GM21360 (cell line): ENCODE measurements at regions not wholly inside any gene's neighbourhood (a gene's known extent, or its start where the extent isn't known, plus 50 kb on each side); places are given as distances from the start of the nearest gene placed in this dataset.

Source experiments
- ATAC-seq: cut with Tn5 transposase; IDR thresholded peaks from one replicate; pipeline ENCODE4 v1.9.1; 2021; ENCODE audit warnings: mild to moderate bottlenecking, moderate library complexity; ENCODE audit not compliant: unreplicated experiment

DNA sequence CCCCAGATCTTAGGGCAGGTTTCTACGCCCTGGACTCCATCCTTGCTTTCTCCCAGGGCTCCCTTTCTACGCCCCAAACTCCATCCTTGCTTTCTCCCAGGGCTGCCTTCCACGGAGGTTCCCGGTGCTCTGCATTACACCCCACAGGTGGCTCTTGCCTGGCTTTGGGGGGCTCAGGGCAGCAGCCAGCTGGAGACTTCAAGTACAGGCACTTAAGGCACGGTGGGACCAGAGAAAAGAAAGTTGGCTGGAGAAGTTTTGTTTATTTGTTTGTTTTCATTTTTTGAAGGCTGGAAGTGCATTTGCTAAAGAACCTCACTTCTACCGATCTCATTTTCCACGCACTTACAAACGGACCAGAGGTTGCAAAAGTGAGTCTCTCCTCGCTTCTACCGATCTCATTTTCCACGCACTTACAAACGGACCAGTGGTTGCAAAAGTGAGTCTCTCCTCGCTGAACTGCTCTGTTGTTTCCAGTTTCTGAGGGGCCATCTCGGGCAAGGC lies 103.8 kb upstream of the MED13L start:
- ATAC-seq, result no peak

DNA sequence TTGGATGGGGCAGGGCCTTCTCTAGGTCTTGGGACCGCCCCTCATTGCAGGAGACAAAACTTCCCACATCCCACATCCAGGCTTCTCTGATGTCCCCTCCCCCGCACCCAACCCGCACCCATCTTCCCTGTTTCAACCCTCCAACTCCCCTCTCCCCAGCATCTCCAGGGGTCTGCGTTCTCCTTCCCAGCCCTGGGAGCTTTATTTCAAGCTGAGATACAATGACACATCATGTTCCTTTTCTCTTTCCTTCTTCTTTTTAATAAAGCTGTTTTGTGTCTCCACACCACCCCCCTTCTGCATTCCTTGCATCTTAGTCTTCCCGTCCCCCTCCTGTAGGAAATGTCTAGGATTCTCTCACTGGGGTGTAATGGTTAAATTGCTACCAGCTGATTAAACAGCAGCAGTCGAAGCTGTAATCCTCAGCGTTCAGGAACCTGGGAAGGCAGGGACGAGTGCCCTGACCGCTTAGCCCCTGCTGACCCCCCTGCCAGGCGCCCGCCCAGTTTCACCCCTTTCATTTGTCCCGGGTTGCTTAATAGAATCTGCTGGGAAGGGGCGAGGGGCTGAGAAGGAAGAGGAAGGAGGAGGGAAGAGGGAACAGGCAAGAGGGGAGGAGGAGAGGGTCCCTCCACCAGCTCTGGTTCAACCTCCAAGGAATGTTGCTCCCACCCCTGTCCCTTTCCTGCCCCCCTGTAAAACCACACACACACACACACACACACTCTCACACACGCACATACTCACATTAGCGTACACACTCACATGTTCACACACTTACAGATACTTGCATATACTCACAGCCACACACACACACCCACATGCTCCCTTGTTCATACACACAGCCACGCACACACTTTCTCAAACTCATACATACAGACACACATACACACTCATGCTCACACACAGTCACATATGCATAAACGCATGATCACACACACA lies 104.5 kb upstream of the MED13L start:
- ATAC-seq, result no peak

DNA sequence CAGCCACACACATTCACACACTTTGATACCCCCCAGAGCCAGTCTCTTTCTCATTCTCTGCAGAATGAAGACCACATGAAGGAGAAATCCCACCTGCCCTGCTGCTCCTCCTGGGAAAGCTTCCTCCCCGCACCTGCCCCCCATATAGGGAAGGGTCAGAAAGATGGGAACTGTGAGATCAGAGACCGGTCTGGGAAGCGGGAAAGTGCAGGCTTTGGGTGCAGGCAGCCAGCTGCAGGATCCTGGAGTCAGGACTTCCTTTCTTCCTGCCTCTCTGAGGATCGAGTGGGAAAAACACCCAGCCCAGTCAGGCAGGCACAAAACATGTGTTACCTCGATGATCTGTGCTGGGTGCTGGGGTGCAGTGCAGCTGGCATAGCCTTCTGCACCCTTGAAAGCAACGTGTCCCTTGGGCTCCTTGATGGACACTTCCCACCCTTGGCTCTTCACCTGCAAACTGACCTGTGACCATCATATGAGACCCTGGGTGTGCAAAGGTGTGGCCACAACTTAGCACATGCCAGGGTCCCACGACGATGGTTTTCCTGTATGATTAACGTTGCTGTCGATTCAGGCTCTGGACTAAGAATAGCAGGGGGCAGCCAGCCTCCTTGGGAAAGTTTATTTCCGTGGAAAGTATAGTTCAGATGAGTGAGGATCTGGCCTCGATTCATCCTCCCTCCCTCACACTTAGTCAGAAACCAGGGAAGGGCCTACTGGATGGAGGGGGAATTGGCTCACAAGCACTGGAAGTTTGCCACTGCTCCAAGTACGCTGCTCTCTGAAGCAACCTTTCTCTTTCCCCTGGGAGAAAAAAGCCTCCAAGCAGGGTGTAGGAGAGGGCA lies 105.4 kb upstream of the MED13L start:
- no peak for ATAC-seq

DNA sequence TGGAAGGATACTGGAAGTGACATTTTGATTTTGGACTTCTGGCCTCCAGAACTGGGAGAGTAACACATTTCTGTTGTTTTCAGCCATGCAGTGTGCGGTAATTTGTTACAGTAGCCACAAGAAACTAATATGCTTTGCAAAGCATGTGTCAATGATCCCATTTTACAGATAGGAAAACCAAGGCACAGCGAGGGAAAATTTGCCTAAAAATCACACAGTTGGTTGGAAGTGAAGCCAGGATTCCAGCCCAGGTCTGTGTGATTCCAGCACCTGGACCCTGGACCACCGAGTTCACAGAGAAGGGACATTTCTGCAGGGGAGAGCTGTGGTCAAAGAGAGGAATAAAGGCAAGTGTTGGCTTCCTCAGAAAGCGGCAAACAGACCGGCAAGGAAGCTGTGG lies 106.7 kb upstream of the MED13L start:
- no peak for ATAC-seq

DNA sequence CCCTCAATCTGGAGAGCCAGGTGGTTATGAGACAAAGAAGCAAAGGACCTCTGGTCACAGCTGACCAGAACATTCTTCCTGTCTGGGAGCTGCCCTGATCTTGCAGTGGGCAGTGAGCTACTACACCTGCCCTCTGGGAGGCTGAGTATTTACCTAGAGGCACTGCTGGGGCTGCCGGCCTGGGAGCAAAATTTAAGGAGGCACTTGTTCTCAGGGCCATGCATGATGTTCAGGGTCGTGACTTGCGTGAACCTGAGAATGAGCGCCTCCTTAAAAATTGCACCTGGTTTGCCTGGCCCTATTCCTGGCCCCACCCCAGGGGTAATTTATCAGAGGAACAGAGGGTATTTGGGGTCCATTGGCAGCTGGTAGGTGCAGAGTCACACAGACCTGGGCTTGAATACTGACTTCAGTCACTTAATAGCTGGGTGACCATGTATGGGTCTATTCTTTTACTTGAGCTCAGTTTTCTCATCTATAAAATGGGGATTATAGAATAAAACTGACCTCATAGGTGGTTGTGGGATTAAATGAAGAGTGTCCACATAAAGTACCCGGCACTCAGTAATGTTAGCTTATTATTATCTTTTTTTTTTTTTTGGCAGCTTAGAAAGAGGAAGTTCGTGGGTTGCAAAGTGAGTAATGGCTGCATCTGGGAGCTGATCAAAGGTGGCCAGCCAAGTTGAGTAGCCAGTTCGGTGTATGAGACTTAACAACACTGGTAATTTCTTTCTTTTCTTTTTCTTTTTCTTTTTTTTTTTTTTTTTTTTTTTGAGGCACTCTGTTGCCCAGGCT lies 107.4 kb upstream of the MED13L start:
- no peak for ATAC-seq

DNA sequence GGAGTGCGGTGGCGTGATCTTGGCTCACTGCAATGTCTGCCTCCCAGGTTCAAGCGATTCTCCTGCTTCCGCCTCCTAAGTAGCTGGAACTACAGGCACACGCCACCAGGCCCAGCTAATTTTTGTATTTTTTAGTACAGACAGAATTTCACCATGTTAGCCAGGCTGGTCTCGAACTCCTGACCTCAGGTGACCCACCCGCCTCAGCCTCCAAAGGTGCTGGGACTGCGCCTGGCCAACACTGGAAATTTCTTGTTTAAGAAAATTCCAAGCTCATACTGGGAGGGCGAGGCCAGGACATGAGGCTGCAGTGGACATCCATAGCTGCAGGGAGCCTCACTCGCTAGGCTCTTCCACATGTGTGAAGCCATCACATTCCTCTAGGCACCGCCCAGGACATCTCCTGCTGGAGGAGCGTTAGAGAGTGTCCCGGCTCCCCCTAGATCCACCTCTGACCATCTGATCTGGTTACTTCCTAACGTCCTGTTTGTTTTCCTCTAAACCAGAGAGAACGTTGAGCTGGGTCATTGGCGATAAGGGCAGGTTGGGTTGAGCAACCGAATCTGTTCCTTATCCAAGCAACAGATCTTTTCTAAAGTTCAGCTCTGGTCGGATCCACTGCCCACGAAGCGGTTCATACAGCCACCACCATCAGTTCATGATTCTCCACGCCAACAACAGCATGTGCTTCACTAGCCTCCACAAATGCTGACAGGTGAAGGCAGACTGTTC lies 108.2 kb upstream of the MED13L start:
- no peak for ATAC-seq

DNA sequence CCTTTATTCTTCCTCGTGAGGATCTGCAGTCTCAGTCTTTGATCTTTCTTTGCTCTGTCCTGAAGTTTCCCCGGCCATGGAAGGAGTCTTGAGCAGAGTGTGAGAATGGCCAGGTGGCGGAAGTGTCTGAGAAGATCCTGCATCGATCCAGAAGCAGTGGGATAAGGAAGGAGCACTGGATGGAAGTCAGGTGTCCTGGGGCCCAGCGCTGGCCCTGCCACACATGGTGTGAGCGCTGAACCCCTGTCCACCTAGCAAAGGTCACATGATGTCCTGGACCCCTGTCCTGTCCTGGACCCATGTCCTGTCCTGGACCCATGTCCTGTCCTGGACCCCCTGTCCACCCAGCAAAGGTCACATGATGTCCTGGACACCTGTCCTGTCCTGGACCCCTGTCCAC lies 111.8 kb upstream of the MED13L start:
- ATAC-seq, result no peak

DNA sequence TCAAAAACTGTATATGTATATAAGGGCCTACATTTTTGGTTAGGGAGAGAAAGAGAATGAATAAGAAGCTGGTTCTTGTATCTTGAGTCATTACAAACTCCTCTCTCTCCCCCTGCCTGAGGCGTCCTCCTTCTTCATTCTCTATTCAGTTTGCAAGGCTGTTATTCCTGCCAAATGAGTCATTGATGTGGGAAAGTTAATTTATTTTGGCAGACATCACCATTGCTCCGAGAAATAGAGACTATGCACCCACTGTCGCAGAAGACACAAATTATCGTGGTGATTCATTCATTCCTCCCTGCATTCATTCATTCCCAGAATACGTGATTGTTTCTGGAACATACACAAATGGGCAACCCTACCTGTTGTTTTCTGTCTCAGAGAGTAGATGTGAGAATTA lies 112.5 kb upstream of the MED13L start:
- ATAC-seq, result no peak

DNA sequence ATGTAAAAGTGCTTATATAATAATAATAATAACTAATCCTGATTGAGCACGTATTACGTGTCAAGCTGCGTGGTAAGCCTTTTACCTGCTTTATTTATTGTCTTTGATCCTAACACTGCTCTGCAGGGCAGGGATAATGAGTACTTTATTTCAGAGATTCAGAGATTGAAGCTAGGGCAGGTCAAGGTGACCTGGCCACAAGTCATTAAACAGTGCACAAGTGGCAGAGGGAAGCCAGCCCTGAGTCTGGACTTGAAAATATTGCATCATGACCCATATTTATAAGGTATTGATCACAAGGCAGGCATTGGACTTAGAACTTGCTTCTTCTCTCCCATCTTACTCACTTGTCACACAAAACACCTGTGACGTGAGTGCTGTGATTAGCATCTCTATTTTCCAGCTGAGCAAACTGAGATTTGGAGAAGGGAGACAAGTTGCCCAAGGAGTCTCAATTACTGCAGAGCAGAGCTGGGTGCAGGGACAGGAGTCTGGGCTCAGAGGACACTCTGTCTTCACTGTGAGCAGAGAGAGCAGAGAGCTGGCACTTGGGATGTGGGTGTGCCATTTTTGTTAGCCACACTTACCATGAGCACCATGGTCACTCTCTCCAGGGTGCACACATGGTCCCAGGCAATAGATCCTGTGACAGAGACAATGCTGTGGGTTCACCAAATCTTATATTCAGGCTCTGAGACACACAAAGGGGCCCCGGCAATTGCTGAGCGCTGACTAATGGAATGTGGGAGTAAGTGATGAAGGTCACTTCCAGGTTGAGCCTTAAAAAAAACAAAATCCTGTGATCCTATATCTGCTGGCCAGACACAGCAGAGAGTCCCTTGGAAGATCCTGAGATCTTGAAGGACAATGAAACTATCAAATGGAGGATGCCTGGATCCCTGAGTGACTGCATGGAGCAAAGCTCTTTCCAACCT lies 113.2 kb upstream of the MED13L start:
- ATAC-seq, result no peak

DNA sequence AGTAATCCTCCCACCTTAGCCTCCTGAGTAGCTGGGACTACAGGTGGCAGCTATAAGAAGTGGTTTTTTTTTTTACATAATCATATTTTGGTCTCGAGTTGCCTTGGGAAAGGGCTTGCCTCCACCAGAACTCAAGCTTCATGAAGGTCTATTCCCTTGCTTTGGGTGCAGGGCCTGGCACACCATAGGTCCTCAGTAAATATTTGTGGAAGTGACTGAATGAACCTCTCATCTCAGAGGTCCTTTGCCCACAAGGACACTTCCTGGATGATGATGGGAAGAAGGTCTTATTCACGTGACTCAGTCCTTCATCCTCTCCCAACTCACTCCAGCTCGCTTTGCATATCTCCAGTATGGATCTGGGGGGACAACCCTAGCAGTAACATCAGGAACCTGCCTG lies 114.0 kb upstream of the MED13L start:
- ATAC-seq, result no peak

DNA sequence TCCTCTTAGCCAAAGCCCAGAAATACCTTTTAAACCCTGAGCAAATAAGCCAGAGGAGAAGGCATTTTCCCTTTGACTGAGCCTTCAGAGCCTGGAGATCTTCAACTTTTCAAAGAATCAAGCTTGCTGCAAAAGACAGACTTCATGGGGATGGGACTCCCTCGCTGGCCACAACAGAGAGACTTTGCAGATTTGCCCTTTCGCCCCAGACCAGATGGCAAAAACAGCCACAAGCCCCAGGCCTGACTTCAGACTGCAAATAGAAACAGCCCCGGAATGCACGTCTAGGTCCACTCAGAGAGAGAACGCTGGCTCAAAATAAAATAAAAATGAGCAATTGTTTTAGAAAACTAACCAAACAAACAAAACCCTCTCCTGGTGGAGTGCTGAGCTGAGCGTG lies 114.6 kb upstream of the MED13L start:
- no peak for ATAC-seq

DNA sequence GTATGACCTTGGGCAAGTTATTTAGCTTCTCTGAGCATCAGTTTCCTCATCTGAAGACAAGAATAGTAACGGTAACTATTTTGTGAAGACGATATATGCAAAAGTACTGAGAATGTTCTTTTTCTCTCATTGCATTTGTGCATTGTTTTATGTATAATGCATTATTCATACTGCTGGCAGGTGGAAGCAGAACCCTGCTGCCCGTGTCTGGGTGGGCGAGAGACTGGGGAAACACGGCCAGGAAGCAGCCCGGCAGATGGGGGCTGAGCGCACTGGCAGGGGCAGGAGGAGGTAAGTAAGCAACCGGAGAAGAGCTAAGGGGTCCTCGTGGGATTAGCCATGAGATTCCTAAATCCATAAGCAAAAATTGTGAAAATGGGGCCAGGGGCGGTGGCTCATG lies 115.8 kb upstream of the MED13L start:
- ATAC-seq, result no peak

DNA sequence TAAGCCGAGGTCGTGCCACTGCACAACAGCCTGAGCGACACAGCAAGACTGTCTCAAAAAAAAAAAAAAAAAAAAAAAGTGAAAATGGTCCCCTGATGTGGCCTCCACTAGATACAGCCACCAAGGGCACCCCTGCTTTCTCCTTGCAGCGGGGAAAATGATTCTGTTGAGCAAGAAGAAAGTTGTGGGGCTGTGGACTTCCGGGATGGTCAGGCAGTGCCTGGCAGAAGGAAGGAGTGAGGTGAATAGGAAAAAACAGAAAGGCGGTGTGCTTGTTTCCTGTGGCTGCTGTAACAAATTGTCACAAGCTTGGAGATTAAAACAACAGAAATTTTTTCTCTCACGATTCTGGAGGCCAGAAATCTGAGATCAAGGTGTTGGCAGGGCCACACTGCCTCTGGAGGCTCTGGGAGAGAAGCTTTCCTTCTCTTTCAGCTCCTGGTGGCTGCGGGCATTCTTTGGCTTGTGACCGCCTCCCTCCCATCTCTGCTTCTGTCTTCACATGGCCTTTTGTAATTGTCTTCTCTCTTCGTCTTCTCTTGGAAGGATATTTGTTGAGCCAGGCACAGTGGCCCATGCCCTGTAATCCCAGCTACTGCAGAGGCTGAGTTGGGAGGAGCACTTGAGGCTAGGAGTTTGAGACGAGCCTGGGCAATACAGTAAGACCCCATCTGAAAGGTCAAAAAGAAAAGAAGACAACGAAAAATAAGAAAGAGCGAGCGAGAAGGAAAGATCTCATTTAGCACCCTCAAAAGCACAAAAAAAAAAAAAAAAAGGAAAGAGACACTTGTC lies 116.6 kb upstream of the MED13L start:
- no peak for ATAC-seq

DNA sequence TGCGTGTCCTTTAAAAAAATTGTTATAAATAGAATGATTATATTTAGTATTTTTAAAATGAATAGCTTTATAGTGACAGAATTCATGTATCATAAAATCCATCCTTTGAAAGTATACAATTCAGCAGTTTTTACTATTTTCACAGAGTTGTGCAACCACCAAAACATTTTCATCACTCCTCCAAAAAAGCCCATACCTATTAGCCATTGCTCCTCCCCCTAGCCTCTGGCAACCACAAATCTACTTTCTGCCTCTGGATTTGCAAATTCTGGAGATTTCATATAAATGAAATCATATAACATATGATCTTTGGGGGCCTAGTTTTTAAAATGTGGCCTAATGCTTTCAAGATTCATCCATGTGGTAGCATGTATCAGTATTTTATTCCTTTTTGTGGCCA lies 117.9 kb upstream of the MED13L start:
- no peak for ATAC-seq

DNA sequence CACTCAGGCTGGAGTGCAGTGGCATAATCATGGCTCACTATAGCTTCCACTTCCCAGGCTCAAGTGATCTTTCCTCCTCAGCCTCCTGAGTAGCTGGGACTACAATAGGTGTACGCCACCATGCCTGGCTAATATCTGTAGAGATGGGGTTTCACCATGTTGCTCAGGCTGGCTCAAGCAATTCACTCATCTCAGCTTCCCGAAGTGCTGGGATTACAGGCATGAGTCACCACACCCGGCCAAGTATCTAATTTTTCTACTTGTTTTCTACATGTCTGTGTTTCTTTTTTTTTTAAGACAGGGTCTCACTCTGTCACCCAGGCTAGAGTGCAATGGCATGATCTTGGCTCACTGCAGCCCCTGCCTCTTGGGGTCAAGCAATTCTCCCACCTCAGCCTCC lies 119.7 kb upstream of the MED13L start:
- ATAC-seq, result no peak

DNA sequence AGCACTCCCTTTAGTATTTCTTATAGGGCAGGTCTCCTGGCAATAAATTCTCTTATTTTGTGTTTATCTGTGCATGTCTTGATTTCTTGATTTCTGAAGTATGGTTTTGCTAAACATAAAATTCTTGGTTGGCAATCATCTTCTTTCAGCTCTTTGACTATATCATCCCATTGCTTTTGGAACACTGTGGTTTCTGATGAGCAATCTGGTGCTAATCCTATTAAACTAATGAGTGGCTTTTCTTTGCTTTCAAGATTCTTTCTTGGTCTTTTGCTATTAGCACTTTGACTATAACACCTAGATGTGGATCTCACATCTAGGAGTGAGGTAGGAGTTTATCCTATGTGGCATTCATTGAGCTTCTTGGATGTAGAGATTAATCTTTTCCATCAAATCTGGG lies 120.7 kb upstream of the MED13L start:
- no peak for ATAC-seq

DNA sequence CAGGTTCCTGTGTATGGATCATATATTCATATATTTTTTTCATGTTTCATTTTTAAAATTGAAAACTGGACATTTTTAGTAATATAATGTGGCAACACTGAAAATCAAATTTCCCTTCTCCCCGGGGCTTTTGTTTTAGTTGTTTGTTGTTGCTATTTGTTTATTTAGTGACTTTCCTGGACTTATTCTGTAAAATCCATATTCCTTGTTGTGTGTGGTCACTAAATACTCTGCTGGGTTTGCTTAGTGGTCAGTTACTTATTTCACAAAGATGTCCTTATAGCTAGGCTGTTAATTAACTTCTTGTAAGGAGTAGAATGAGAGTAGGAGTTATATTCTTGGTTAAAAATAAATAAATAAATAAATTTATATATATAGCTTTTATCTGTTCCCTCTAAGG lies 121.6 kb upstream of the MED13L start:
- ATAC-seq, result no peak

DNA sequence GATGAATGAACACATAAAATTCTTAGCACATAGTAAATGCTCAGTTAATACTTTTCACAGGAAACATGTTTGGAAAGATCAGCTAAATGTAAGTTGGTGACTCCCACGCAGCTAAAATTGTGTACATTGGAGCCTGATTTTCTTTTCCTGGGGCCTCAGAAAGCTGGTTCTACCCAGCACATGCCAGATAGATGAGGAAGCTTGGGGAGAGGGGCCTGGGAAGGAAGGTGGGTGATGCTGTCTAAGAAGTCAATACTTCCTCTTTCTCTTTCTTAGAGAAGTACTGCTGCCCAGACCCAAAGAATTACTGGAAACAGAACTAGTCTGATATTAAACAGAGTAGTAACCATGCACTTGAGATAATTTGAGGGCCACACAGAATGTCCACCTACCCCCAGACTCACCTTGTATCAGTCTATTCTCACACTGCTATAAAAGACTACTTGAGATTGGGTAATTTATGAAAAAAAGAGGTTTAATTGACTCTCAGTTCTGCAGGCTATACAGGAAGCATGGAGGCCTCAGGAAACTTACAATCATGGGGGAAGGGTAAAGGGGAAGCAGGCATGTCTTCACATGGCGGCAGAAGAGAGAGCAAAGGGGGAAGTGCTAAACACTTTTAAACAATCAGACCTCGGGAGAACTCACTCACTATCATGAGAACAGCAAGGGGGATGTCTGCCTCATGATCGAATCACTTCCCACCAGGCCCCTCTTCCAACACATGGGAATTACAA lies 123.3 kb upstream of the MED13L start:
- ATAC-seq, result no peak
